ENCODE measurements at regions not wholly inside any gene's neighbourhood (a gene's known extent, or its start where the extent isn't known, plus 50 kb on each side); places are given as distances from the start of the nearest gene placed in this dataset.

DNA sequence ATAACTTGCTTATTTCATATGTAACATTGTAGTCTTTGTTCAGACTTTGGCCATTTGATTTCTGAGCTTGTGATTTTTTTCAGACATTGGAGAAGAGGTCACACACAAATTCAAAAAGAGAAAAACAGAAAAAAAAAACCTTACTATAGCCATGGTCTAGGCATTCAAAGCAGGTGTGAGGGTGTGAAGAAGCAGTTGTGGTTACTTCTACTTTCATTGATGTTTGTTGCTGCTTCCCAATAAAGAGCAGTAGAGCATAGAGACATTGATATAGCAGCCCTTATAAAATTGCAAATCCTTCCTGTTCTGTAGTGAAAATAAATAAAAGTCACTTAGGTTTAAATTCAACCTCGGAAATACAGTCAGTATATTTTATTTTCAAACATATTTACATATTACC, 671.6 kb downstream of the GRXCR1 start:
- no peaks in the 10 kb centered on the region for H3K4me1 ChIP-seq (ENCODE audit: insufficient read depth, poor library complexity, severe bottlenecking)
- H3K36me3 ChIP-seq (ENCODE audit: low read depth) = no peaks in the 10 kb centered on the region
- no peaks in the 10 kb centered on the region for H3K27me3 ChIP-seq (ENCODE audit: insufficient read depth, poor library complexity, severe bottlenecking)
- ATAC-seq (ENCODE audit: low read depth) (no peak), DNase-seq (ENCODE audit: low spot score) (no peak)
- H3K9me3 ChIP-seq (ENCODE audit: severe bottlenecking) = no peaks in the 10 kb centered on the region
- no peak overlapping the region for H3K27ac ChIP-seq (ENCODE audit: poor library complexity, severe bottlenecking)
- TF ChIP-seq, protein P1, sequence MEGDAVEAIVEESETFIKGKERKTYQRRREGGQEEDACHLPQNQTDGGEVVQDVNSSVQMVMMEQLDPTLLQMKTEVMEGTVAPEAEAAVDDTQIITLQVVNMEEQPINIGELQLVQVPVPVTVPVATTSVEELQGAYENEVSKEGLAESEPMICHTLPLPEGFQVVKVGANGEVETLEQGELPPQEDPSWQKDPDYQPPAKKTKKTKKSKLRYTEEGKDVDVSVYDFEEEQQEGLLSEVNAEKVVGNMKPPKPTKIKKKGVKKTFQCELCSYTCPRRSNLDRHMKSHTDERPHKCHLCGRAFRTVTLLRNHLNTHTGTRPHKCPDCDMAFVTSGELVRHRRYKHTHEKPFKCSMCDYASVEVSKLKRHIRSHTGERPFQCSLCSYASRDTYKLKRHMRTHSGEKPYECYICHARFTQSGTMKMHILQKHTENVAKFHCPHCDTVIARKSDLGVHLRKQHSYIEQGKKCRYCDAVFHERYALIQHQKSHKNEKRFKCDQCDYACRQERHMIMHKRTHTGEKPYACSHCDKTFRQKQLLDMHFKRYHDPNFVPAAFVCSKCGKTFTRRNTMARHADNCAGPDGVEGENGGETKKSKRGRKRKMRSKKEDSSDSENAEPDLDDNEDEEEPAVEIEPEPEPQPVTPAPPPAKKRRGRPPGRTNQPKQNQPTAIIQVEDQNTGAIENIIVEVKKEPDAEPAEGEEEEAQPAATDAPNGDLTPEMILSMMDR (IDR thresholded peaks at IDR 0.05; ENCODE audit: poor library complexity, severe bottlenecking) = no peak
- H3K4me3 ChIP-seq (ENCODE audit: severe bottlenecking) = no peak overlapping the region

DNA sequence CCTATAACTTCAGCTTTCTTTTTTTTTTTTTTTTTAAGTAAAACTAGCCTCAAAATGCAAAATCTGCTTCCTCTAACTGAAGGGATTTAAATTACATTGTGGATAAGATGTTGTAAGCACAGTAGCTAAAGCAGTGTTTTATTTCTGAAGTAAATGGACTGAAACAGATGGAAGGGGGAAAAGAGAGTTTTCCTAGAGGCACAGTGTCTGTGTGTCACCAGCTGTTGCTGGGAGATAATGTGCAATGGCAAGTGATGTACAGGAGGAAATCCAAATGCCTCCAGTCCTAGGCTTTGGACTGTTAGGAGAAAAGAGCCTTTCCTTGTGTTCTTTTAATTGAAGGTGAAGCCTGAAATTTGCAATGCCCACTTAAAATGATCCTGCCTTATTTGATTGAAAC, 672.1 kb downstream of the GRXCR1 start:
- Histone ChIP-seq H3K36me3 (ENCODE audit: low read depth) (no peaks in the 10 kb centered on the region), H3K9me3 (ENCODE audit: severe bottlenecking) (no peaks in the 10 kb centered on the region), H3K27ac (ENCODE audit: poor library complexity, severe bottlenecking) (no peak overlapping the region), H3K4me1 (ENCODE audit: insufficient read depth, poor library complexity, severe bottlenecking) (no peaks in the 10 kb centered on the region), H3K27me3 (ENCODE audit: insufficient read depth, poor library complexity, severe bottlenecking) (no peaks in the 10 kb centered on the region), H3K4me3 (ENCODE audit: severe bottlenecking) (no peak overlapping the region)
- no peak for ATAC-seq (ENCODE audit: low read depth)
- TF ChIP-seq, protein P1 (IDR thresholded peaks at IDR 0.05; ENCODE audit: poor library complexity, severe bottlenecking) = no peak
- DNase-seq (ENCODE audit: low spot score) = no peak

DNA sequence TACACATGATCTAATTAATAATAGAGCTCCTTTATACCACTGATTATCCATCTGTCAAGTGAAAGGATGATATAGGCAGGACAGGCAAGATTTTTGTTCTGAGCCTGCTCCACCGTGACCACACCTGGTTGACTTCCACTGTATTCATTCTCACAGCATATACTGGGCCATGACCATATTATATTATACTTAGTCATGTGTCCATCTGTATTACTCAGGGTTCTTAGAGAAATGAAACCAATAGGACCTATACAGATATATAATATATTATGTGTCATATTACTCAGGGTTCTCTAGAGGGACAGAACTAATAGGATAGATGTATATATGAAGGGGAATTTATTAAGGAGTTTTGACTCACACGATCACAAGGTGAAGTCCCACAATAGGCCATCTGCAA, 675.1 kb downstream of the GRXCR1 start:
- ATAC-seq (ENCODE audit: low read depth) (no peak), DNase-seq (ENCODE audit: low spot score) (no peak)
- H3K4me1 ChIP-seq (ENCODE audit: insufficient read depth, poor library complexity, severe bottlenecking) = no peaks in the 10 kb centered on the region
- H3K4me3 ChIP-seq (ENCODE audit: severe bottlenecking) = no peak overlapping the region
- no peaks in the 10 kb centered on the region for H3K27me3 ChIP-seq (ENCODE audit: insufficient read depth, poor library complexity, severe bottlenecking)
- no peaks in the 10 kb centered on the region for H3K36me3 ChIP-seq (ENCODE audit: low read depth)
- H3K27ac ChIP-seq (ENCODE audit: poor library complexity, severe bottlenecking) = no peak overlapping the region
- TF ChIP-seq, protein P1 (IDR thresholded peaks at IDR 0.05; ENCODE audit: poor library complexity, severe bottlenecking) = no peak
- no peaks in the 10 kb centered on the region for H3K9me3 ChIP-seq (ENCODE audit: severe bottlenecking)

DNA sequence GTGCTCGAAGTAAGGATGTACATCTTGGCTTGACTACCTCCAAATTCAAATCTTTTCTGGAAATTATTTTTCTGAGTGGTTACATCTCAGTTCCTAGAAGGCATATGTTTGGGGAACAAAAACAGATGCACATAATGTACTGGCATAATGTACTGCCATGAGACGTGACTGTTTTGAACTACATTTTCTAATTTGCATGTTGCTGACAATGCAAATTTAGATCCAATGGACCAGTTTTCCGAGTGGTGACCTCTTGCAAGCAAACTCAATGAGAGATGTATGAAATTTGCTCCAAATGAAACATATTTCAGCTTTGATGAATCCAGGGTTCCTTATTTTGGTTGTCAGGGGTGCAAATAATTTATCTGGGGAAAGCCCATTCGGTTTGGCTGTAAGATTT, 694.3 kb downstream of the GRXCR1 start:
- no peaks in the 10 kb centered on the region for H3K9me3 ChIP-seq (ENCODE audit: severe bottlenecking)
- no peaks in the 10 kb centered on the region for H3K4me1 ChIP-seq (ENCODE audit: insufficient read depth, poor library complexity, severe bottlenecking)
- DNase-seq (ENCODE audit: low spot score) (no peak), ATAC-seq (ENCODE audit: low read depth) (no peak)
- no peak overlapping the region for H3K27ac ChIP-seq (ENCODE audit: poor library complexity, severe bottlenecking)
- TF ChIP-seq, protein P1 (IDR thresholded peaks at IDR 0.05; ENCODE audit: poor library complexity, severe bottlenecking) = no peak
- no peaks in the 10 kb centered on the region for H3K27me3 ChIP-seq (ENCODE audit: insufficient read depth, poor library complexity, severe bottlenecking)
- no peak overlapping the region for H3K4me3 ChIP-seq (ENCODE audit: severe bottlenecking)
- H3K36me3 ChIP-seq (ENCODE audit: low read depth) = no peaks in the 10 kb centered on the region

DNA sequence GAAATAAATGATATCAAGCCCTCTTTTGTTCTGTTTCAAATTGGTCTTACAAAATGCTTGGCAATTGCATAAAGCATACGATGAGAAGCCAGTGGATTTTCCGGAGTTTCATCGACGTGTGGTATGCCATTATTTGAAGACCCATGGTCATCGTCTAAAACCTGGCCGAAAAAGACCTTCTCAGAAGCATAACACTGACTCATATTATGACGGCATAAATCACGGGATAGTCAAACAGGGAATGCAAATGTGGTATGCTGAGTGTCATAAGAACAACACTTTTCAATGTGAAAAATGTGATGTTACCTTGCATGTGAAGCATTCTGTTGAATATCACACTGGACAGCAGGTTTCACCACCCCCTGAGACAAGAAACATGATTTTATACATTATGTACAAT, 695.2 kb downstream of the GRXCR1 start:
- no peak overlapping the region for H3K27ac ChIP-seq (ENCODE audit: poor library complexity, severe bottlenecking)
- DNase-seq (ENCODE audit: low spot score) (no peak), ATAC-seq (ENCODE audit: low read depth) (no peak)
- H3K27me3 ChIP-seq (ENCODE audit: insufficient read depth, poor library complexity, severe bottlenecking) = no peaks in the 10 kb centered on the region
- H3K9me3 ChIP-seq (ENCODE audit: severe bottlenecking) = no peaks in the 10 kb centered on the region
- H3K4me1 ChIP-seq (ENCODE audit: insufficient read depth, poor library complexity, severe bottlenecking) = no peaks in the 10 kb centered on the region
- TF ChIP-seq, protein P1 (IDR thresholded peaks at IDR 0.05; ENCODE audit: poor library complexity, severe bottlenecking) = no peak
- H3K4me3 ChIP-seq (ENCODE audit: severe bottlenecking) = no peak overlapping the region
- H3K36me3 ChIP-seq (ENCODE audit: low read depth) = no peaks in the 10 kb centered on the region
